ENCODE measurements at regions not wholly inside any gene's neighbourhood (a gene's known extent, or its start where the extent isn't known, plus 50 kb on each side); places are given as distances from the start of the nearest gene placed in this dataset.

DNA sequence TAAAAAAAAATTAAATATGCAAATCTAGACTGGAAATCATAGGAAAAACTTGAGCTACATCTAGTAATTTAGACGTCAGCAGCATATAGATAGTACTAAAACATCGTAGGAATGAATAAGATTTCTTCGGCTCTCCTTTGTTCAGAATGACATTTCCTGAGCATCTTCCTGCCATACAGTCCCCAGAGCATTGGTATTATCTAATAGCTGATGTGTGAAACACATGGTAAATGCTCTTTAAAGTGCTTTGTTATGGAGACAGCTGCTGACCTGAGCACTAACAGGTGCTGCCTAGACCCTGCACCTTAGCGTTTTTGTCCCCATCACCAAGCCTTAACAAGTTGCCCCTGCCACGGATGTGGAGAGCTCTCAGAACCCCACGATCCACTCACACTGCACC lies 692.3 kb upstream of the PIK3C3 start:
- no peaks in the 10 kb centered on the region for H3K27me3 ChIP-seq (ENCODE audit: insufficient read depth, low read length)
- FAIRE-seq, result no peak

GRCh38 chr18:41244591-41245037 lies 710.4 kb upstream of the PIK3C3 start:
- H3K9me3 Mint-ChIP-seq (ENCODE audit: unreplicated experiment), result no peaks in the 10 kb centered on the region
- Histone ChIP-seq H3K79me2 (ENCODE audit: insufficient read depth, low read length) (no peaks in the 10 kb centered on the region), H3K4me3 (ENCODE audit: insufficient read depth, low read depth, low read length) (no peak overlapping the region), H3K4me1 (ENCODE audit: insufficient read depth, low read length) (no peaks in the 10 kb centered on the region), H3K4me2 (ENCODE audit: low read length) (no peak overlapping the region), H2AFZ (ENCODE audit: low read depth, low read length) (no peak overlapping the region), H3K36me3 (ENCODE audit: insufficient read depth, low read length) (no peaks in the 10 kb centered on the region), H4K20me1 (ENCODE audit: insufficient read depth, low read length) (no peaks in the 10 kb centered on the region), H3K27me3 (ENCODE audit: insufficient read depth, low read length) (no peaks in the 10 kb centered on the region), H3K9ac (ENCODE audit: low read length) (no peak overlapping the region), H3K27ac (ENCODE audit: low read depth, low read length) (no peak overlapping the region), H3K9me3 (ENCODE audit: insufficient read depth, low read depth, low read length) (no peaks in the 10 kb centered on the region)
- no peak for TF ChIP-seq CTCF (IDR thresholded peaks at IDR 0.05; ENCODE audit: insufficient read depth, low read depth, low read length)
- TF ChIP-seq EZH2 (IDR thresholded peaks at IDR 0.05; ENCODE audit: insufficient read depth, low read length), result no peak
- FAIRE-seq, result no peak
- H3K4me3 Mint-ChIP-seq (ENCODE audit: unreplicated experiment), result no peak overlapping the region
- H3K27me3 Mint-ChIP-seq (ENCODE audit: low read depth, unreplicated experiment), result no peaks in the 10 kb centered on the region
- H3K36me3 Mint-ChIP-seq (ENCODE audit: low read depth, unreplicated experiment), result no peaks in the 10 kb centered on the region
- no peak overlapping the region for H3K27ac Mint-ChIP-seq (ENCODE audit: unreplicated experiment)
- no peak for DNase-seq (ENCODE audit: low read depth)
- H3K4me1 Mint-ChIP-seq (ENCODE audit: low read depth, unreplicated experiment), result no peaks in the 10 kb centered on the region

More for the DNA sequence above, 692.3 kb upstream of the PIK3C3 start:
- no peak overlapping the region for H2AFZ ChIP-seq (ENCODE audit: low read depth, low read length)
- H3K27me3 Mint-ChIP-seq (ENCODE audit: low read depth, unreplicated experiment), result no peaks in the 10 kb centered on the region
- no peak overlapping the region for H3K4me3 Mint-ChIP-seq (ENCODE audit: unreplicated experiment)
- no peak overlapping the region for H3K27ac ChIP-seq (ENCODE audit: low read depth, low read length)
- no peak overlapping the region for H3K9ac ChIP-seq (ENCODE audit: low read length)
- TF ChIP-seq EZH2 (IDR thresholded peaks at IDR 0.05; ENCODE audit: insufficient read depth, low read length) (no peak), CTCF (IDR thresholded peaks at IDR 0.05; ENCODE audit: insufficient read depth, low read depth, low read length) (no peak)
- H3K9me3 Mint-ChIP-seq (ENCODE audit: unreplicated experiment), result peaks cover 2% of the 10 kb centered on the region
- H3K79me2 ChIP-seq (ENCODE audit: insufficient read depth, low read length), result no peaks in the 10 kb centered on the region
- no peaks in the 10 kb centered on the region for H3K9me3 ChIP-seq (ENCODE audit: insufficient read depth, low read depth, low read length)
- H3K27ac Mint-ChIP-seq (ENCODE audit: unreplicated experiment), result no peak overlapping the region
- no peaks in the 10 kb centered on the region for H3K36me3 ChIP-seq (ENCODE audit: insufficient read depth, low read length)
- H3K4me3 ChIP-seq (ENCODE audit: insufficient read depth, low read depth, low read length), result no peak overlapping the region
- no peak for DNase-seq (ENCODE audit: low read depth)
- H3K4me1 ChIP-seq (ENCODE audit: insufficient read depth, low read length), result no peaks in the 10 kb centered on the region
- peaks cover 4% of the 10 kb centered on the region for H3K4me1 Mint-ChIP-seq (ENCODE audit: low read depth, unreplicated experiment)
- no peak overlapping the region for H3K4me2 ChIP-seq (ENCODE audit: low read length)
- H3K36me3 Mint-ChIP-seq (ENCODE audit: low read depth, unreplicated experiment), result no peaks in the 10 kb centered on the region
- H4K20me1 ChIP-seq (ENCODE audit: insufficient read depth, low read length), result no peaks in the 10 kb centered on the region

GRCh38 chr18:41237317-41237716 lies 717.7 kb upstream of the PIK3C3 start:
- DNase-seq (ENCODE audit: low read depth), result no peak
- Mint-ChIP-seq H3K9me3 (ENCODE audit: unreplicated experiment) (no peaks in the 10 kb centered on the region), H3K27ac (ENCODE audit: unreplicated experiment) (no peak overlapping the region), H3K4me1 (ENCODE audit: low read depth, unreplicated experiment) (no peaks in the 10 kb centered on the region), H3K27me3 (ENCODE audit: low read depth, unreplicated experiment) (no peaks in the 10 kb centered on the region), H3K36me3 (ENCODE audit: low read depth, unreplicated experiment) (no peaks in the 10 kb centered on the region), H3K4me3 (ENCODE audit: unreplicated experiment) (no peak overlapping the region)
- Histone ChIP-seq H2AFZ (ENCODE audit: low read depth, low read length) (no peak overlapping the region), H3K27ac (ENCODE audit: low read depth, low read length) (no peak overlapping the region), H3K9ac (ENCODE audit: low read length) (no peak overlapping the region), H3K4me1 (ENCODE audit: insufficient read depth, low read length) (no peaks in the 10 kb centered on the region), H3K4me3 (ENCODE audit: insufficient read depth, low read depth, low read length) (no peak overlapping the region), H4K20me1 (ENCODE audit: insufficient read depth, low read length) (no peaks in the 10 kb centered on the region), H3K9me3 (ENCODE audit: insufficient read depth, low read depth, low read length) (no peaks in the 10 kb centered on the region), H3K4me2 (ENCODE audit: low read length) (no peak overlapping the region), H3K27me3 (ENCODE audit: insufficient read depth, low read length) (no peaks in the 10 kb centered on the region), H3K36me3 (ENCODE audit: insufficient read depth, low read length) (no peaks in the 10 kb centered on the region), H3K79me2 (ENCODE audit: insufficient read depth, low read length) (no peaks in the 10 kb centered on the region)
- no peak for FAIRE-seq
- TF ChIP-seq EZH2 (IDR thresholded peaks at IDR 0.05; ENCODE audit: insufficient read depth, low read length) (no peak), CTCF (IDR thresholded peaks at IDR 0.05; ENCODE audit: insufficient read depth, low read depth, low read length) (no peak)
